ENCODE measurements at regions not wholly inside any gene's neighbourhood (a gene's known extent, or its start where the extent isn't known, plus 50 kb on each side); places are given as distances from the start of the nearest gene placed in this dataset.

GRCh38 chr2:107525406-107525805, 301.3 kb upstream of the RGPD4 start:
- Histone ChIP-seq H4K20me1 (ENCODE audit: insufficient read depth, low read length) (no peaks in the 10 kb centered on the region), H3K4me1 (ENCODE audit: control insufficient read depth in 1 of 2, insufficient read depth in 2 of 2, low read length in 2 of 2) (no peaks in the 10 kb centered on the region), H3K36me3 (replicated peaks in 1 of 2; ENCODE audit: control insufficient read depth in 1 of 2, insufficient read depth in 2 of 2, low read length in 2 of 2) (no peaks in the 10 kb centered on the region), H3K9ac (ENCODE audit: insufficient read depth, low read length, poor library complexity, severe bottlenecking) (no peak overlapping the region), H3K9me3 (replicated peaks in 1 of 2; ENCODE audit: control insufficient read depth in 1 of 2, insufficient read depth in 1 of 2, low read length in 2 of 2) (peaks cover 5 to 9% of the 10 kb centered on the region in 2 donors), H3K27me3 (ENCODE audit: control insufficient read depth in 2 of 2, insufficient read depth in 2 of 2, low read length in 2 of 2) (no peaks in the 10 kb centered on the region), H3K4me3 (replicated peaks in 1 of 3; ENCODE audit: low read depth in 2 of 3, low read length in 3 of 3) (no peak overlapping the region), H3K4me2 (replicated peaks; ENCODE audit: extremely low read depth, low read length, poor library complexity, severe bottlenecking) (no peak overlapping the region), H3K79me2 (ENCODE audit: insufficient read depth, low read length) (no peaks in the 10 kb centered on the region), H3K27ac (ENCODE audit: low read depth in 1 of 2, low read length in 2 of 2) (no peak overlapping the region), H2AFZ (ENCODE audit: insufficient read depth, low read depth, low read length, poor library complexity, severe bottlenecking) (no peak overlapping the region)
- Mint-ChIP-seq H3K9me3 (peaks cover 2 to 12% (median 4%) of the 10 kb centered on the region in 7 donors), H3K27ac (no peak overlapping the region), H3K27me3 (ENCODE audit: low read depth in 3 of 3) (no peaks in the 10 kb centered on the region), H3K36me3 (no peaks in the 10 kb centered on the region), H3K4me1 (no peaks in the 10 kb centered on the region), H3K4me3 (no peak overlapping the region)
- DNase-seq, result no peak
- intact Hi-C loops (cut with micrococcal nuclease), result no loop called here
- no peak for TF ChIP-seq CTCF (IDR thresholded peaks at IDR 0.05)
- WGBS (ENCODE audit: insufficient coverage), result no CpG with 5 or more reads among the region's 1 CpG

- Histone ChIP-seq H3K27ac (ENCODE audit: low read depth in 1 of 2, low read length in 2 of 2) (no peak overlapping the region), H3K4me3 (replicated peaks in 1 of 3; ENCODE audit: low read depth in 2 of 3, low read length in 3 of 3) (no peak overlapping the region), H3K27me3 (ENCODE audit: control insufficient read depth in 2 of 2, insufficient read depth in 2 of 2, low read length in 2 of 2) (no peaks in the 10 kb centered on the region), H3K4me2 (replicated peaks; ENCODE audit: extremely low read depth, low read length, poor library complexity, severe bottlenecking) (no peak overlapping the region), H3K9ac (ENCODE audit: insufficient read depth, low read length, poor library complexity, severe bottlenecking) (no peak overlapping the region), H2AFZ (ENCODE audit: insufficient read depth, low read depth, low read length, poor library complexity, severe bottlenecking) (no peak overlapping the region), H3K9me3 (replicated peaks in 1 of 2; ENCODE audit: control insufficient read depth in 1 of 2, insufficient read depth in 1 of 2, low read length in 2 of 2) (peaks cover 4 to 5% of the 10 kb centered on the region in 2 donors), H3K79me2 (ENCODE audit: insufficient read depth, low read length) (no peaks in the 10 kb centered on the region), H3K36me3 (replicated peaks in 1 of 2; ENCODE audit: control insufficient read depth in 1 of 2, insufficient read depth in 2 of 2, low read length in 2 of 2) (no peaks in the 10 kb centered on the region), H3K4me1 (ENCODE audit: control insufficient read depth in 1 of 2, insufficient read depth in 2 of 2, low read length in 2 of 2) (no peaks in the 10 kb centered on the region), H4K20me1 (ENCODE audit: insufficient read depth, low read length) (no peaks in the 10 kb centered on the region)
- no peaks in the 10 kb centered on the region for H3K4me1 Mint-ChIP-seq
- TF ChIP-seq CTCF (IDR thresholded peaks at IDR 0.05), result no peak
- DNase-seq, result no peak
- no peaks in the 10 kb centered on the region for H3K27me3 Mint-ChIP-seq (ENCODE audit: low read depth in 3 of 3)
- no peak overlapping the region for H3K27ac Mint-ChIP-seq
- peaks cover 0 to 8% (median 5%) of the 10 kb centered on the region in 7 donors for H3K9me3 Mint-ChIP-seq
- intact Hi-C loops (cut with micrococcal nuclease), result no loop called here
- no peak overlapping the region for H3K4me3 Mint-ChIP-seq
- no peaks in the 10 kb centered on the region for H3K36me3 Mint-ChIP-seq
- no CpG with 5 or more reads among the region's 1 CpG for WGBS (ENCODE audit: insufficient coverage)
Measured at GRCh38 chr2:107529146-107529545, 297.5 kb upstream of the RGPD4 start.

Data from CD14-positive monocyte (primary cell).